ENCODE measurements at regions not wholly inside any gene's neighbourhood (a gene's known extent, or its start where the extent isn't known, plus 50 kb on each side); places are given as distances from the start of the nearest gene placed in this dataset.

- TF ChIP-seq POLR2A (IDR thresholded peaks at IDR 0.05): no peak
- TF ChIP-seq EP300 (IDR thresholded peaks at IDR 0.05): no peak
- TF ChIP-seq CTCF (IDR thresholded peaks at IDR 0.05): no peak
- no peak for TF ChIP-seq POLR2AphosphoS5 (IDR thresholded peaks at IDR 0.05)
- 68 to 71% methylated on average over 2 of the region's 2 CpGs for WGBS, 2 donors
- Histone ChIP-seq H3K4me3 (no peak overlapping the region), H3K36me3 (no peaks in the 10 kb centered on the region), H3K4me1 (no peaks in the 10 kb centered on the region), H3K27me3 (no peaks in the 10 kb centered on the region), H3K9me3 (no peaks in the 10 kb centered on the region), H3K27ac (no peak overlapping the region)
- no peak for ATAC-seq (ENCODE audit: low FRiP score in 2 of 2)
- no peak for DNase-seq
These were observed 462.7 kb upstream of the PKN2 start for GRCh38 chr1:88221411-88221810.

- Histone ChIP-seq H3K4me3 (no peak overlapping the region), H3K27ac (no peak overlapping the region), H3K9me3 (no peaks in the 10 kb centered on the region), H3K4me1 (no peaks in the 10 kb centered on the region), H3K27me3 (no peaks in the 10 kb centered on the region), H3K36me3 (no peaks in the 10 kb centered on the region)
- no peak for TF ChIP-seq POLR2AphosphoS5 (IDR thresholded peaks at IDR 0.05)
- no peak for TF ChIP-seq POLR2A (IDR thresholded peaks at IDR 0.05)
- no peak for TF ChIP-seq EP300 (IDR thresholded peaks at IDR 0.05)
- no peak for TF ChIP-seq CTCF (IDR thresholded peaks at IDR 0.05)
- 80 to 88% methylated on average over 3 of the region's 3 CpGs for WGBS, 2 donors
- no peak for ATAC-seq (ENCODE audit: low FRiP score in 2 of 2)
- DNase-seq: no peak
These were observed 459.2 kb upstream of the PKN2 start for GRCh38 chr1:88224906-88225305.

- Histone ChIP-seq H3K27ac (no peak overlapping the region), H3K9me3 (no peaks in the 10 kb centered on the region), H3K36me3 (no peaks in the 10 kb centered on the region), H3K4me3 (no peak overlapping the region), H3K27me3 (no peaks in the 10 kb centered on the region), H3K4me1 (no peaks in the 10 kb centered on the region)
- no peak for ATAC-seq (ENCODE audit: low FRiP score in 2 of 2)
- 53 to 55% methylated on average over 3 of the region's 3 CpGs for WGBS, 2 donors
- no peak for DNase-seq
- TF ChIP-seq CTCF (IDR thresholded peaks at IDR 0.05) (no peak), POLR2A (IDR thresholded peaks at IDR 0.05) (no peak), POLR2AphosphoS5 (IDR thresholded peaks at IDR 0.05) (no peak), EP300 (IDR thresholded peaks at IDR 0.05) (no peak)
These were observed 456.0 kb upstream of the PKN2 start for GRCh38 chr1:88228114-88228513.

GRCh38 chr1:88230126-88230525, 453.9 kb upstream of the PKN2 start:
- ATAC-seq (ENCODE audit: low FRiP score in 2 of 2) (no peak), DNase-seq (no peak)
- Histone ChIP-seq H3K27me3 (no peaks in the 10 kb centered on the region), H3K36me3 (no peaks in the 10 kb centered on the region), H3K4me3 (no peak overlapping the region), H3K4me1 (no peaks in the 10 kb centered on the region), H3K9me3 (no peaks in the 10 kb centered on the region), H3K27ac (no peak overlapping the region)
- 84 to 88% methylated on average over 3 of the region's 3 CpGs for WGBS, 2 donors
- TF ChIP-seq CTCF (IDR thresholded peaks at IDR 0.05): no peak
- TF ChIP-seq EP300 (IDR thresholded peaks at IDR 0.05): no peak
- TF ChIP-seq POLR2AphosphoS5 (IDR thresholded peaks at IDR 0.05): no peak
- TF ChIP-seq POLR2A (IDR thresholded peaks at IDR 0.05): no peak

GRCh38 chr1:88237058-88237457, 447.0 kb upstream of the PKN2 start:
- no peaks in the 10 kb centered on the region for H3K36me3 ChIP-seq
- H3K9me3 ChIP-seq: peaks cover 0 to 4% (median 2%) of the 10 kb centered on the region in 4 donors
- no peak for TF ChIP-seq EP300 (IDR thresholded peaks at IDR 0.05)
- no peak for TF ChIP-seq CTCF (IDR thresholded peaks at IDR 0.05)
- no peak for TF ChIP-seq POLR2A (IDR thresholded peaks at IDR 0.05)
- H3K4me3 ChIP-seq: no peak overlapping the region
- no peaks in the 10 kb centered on the region for H3K27me3 ChIP-seq
- H3K4me1 ChIP-seq: no peaks in the 10 kb centered on the region
- DNase-seq: no peak
- WGBS, 2 donors: 48 to 59% methylated on average over 3 of the region's 3 CpGs
- no peak for ATAC-seq (ENCODE audit: low FRiP score in 2 of 2)
- H3K27ac ChIP-seq: no peak overlapping the region
